ENCODE measurements at regions not wholly inside any gene's neighbourhood (a gene's known extent, or its start where the extent isn't known, plus 50 kb on each side); places are given as distances from the start of the nearest gene placed in this dataset.

GRCh38 chr13:58085274-58085673 is 453.7 kb downstream of the PCDH17 start:
- no peaks in the 10 kb centered on the region for H3K36me3 Mint-ChIP-seq
- H3K4me1 Mint-ChIP-seq: no peaks in the 10 kb centered on the region
- Histone ChIP-seq H3K36me3 (ENCODE audit: insufficient read depth, low read length) (no peaks in the 10 kb centered on the region), H3K4me3 (ENCODE audit: low read length in 2 of 2) (no peak overlapping the region), H3K9me3 (ENCODE audit: control insufficient read depth in 1 of 2, low read length in 2 of 2) (no peaks in the 10 kb centered on the region), H3K27me3 (ENCODE audit: insufficient read depth, low read length) (no peaks in the 10 kb centered on the region), H3K4me1 (ENCODE audit: insufficient read depth, low read length) (no peaks in the 10 kb centered on the region), H3K27ac (ENCODE audit: low read depth, low read length) (no peak overlapping the region)
- no peaks in the 10 kb centered on the region for H3K27me3 Mint-ChIP-seq
- H3K9me3 Mint-ChIP-seq: peaks cover 0 to 7% (median 2%) of the 10 kb centered on the region in 8 donors
- ChIA-PET CTCF (ENCODE audit: partially characterized antibody) (no interaction called here), POLR2A (ENCODE audit: partially characterized antibody) (no interaction called here)
- DNase-seq: no peak
- no peak overlapping the region for H3K27ac Mint-ChIP-seq
- H3K4me3 Mint-ChIP-seq: no peak overlapping the region
- intact Hi-C loops (cut with micrococcal nuclease): no loop called here

DNA sequence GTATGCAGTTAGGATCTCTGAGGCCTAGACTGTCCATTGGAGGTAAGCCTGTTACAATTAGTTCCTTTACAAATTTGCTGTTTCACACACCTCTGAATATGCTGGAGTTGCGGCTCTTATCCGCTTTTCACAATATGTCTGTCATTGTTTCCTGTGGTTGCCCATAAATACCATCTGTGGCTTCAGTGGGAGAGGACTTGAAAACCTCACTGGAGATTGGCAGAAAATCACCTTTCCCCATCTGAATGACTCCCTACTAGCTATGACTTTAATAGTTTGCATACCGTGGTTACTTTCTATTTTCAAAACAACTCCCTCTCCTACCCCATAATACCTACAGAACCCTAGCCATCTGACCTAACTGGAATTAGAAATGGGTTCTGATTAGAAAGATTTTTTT is 454.3 kb downstream of the PCDH17 start:
- Histone ChIP-seq H3K4me1 (ENCODE audit: insufficient read depth, low read length) (no peaks in the 10 kb centered on the region), H3K4me3 (ENCODE audit: low read length in 2 of 2) (no peak overlapping the region), H3K27me3 (ENCODE audit: insufficient read depth, low read length) (no peaks in the 10 kb centered on the region), H3K36me3 (ENCODE audit: insufficient read depth, low read length) (no peaks in the 10 kb centered on the region), H3K9me3 (ENCODE audit: control insufficient read depth in 1 of 2, low read length in 2 of 2) (no peaks in the 10 kb centered on the region), H3K27ac (ENCODE audit: low read depth, low read length) (no peak overlapping the region)
- Mint-ChIP-seq H3K4me1 (no peaks in the 10 kb centered on the region), H3K36me3 (no peaks in the 10 kb centered on the region), H3K27me3 (no peaks in the 10 kb centered on the region), H3K27ac (no peak overlapping the region), H3K9me3 (peaks cover 0 to 7% (median 2%) of the 10 kb centered on the region in 8 donors), H3K4me3 (no peak overlapping the region)
- CTCF ChIA-PET (ENCODE audit: partially characterized antibody): no interaction called here
- no peak for DNase-seq
- intact Hi-C loops (cut with micrococcal nuclease): no loop called here
- POLR2A ChIA-PET (ENCODE audit: partially characterized antibody): no interaction called here

- intact Hi-C loops (cut with micrococcal nuclease): no loop called here
- peaks cover 0 to 7% (median under 1%) of the 10 kb centered on the region in 8 donors for H3K9me3 Mint-ChIP-seq
- CTCF ChIA-PET (ENCODE audit: partially characterized antibody): no interaction called here
Observed at GRCh38 chr13:58087566-58087965, 456.0 kb downstream of the PCDH17 start.

DNA sequence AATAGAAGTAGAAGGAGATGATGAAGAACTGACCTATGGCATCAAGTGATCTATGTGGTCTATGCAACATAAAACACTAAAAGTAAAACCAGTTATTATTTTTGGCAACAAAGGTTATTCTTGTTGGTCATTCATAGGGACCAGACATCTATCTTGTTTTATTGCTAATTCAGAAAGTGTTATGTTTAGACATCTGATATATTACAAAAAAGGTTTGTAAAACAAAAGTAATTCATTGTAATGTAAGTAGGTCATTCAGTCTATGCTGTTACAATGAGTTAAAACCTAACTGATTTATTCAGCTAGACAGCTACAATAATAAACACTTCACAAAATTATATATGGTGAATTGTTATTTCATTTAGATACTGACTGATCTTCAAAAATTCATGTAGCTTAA is 461.9 kb downstream of the PCDH17 start:
- POLR2A ChIA-PET (ENCODE audit: partially characterized antibody): no interaction called here
- CTCF ChIA-PET (ENCODE audit: partially characterized antibody): no interaction called here
- no peaks in the 10 kb centered on the region for H3K9me3 ChIP-seq (ENCODE audit: control insufficient read depth in 1 of 2, low read length in 2 of 2)
- intact Hi-C loops (cut with micrococcal nuclease): no loop called here
- no peaks in the 10 kb centered on the region for H3K36me3 Mint-ChIP-seq
- no peak overlapping the region for H3K4me3 Mint-ChIP-seq
- H3K4me3 ChIP-seq (ENCODE audit: low read length in 2 of 2): no peak overlapping the region
- H3K27me3 ChIP-seq (ENCODE audit: insufficient read depth, low read length): no peaks in the 10 kb centered on the region
- no peaks in the 10 kb centered on the region for H3K27me3 Mint-ChIP-seq
- H3K4me1 Mint-ChIP-seq: no peaks in the 10 kb centered on the region
- H3K9me3 Mint-ChIP-seq: peaks cover 0 to 18% (median 3%) of the 10 kb centered on the region in 8 donors
- DNase-seq: no peak
- H3K27ac Mint-ChIP-seq: no peak overlapping the region
- no peak overlapping the region for H3K27ac ChIP-seq (ENCODE audit: low read depth, low read length)
- no peaks in the 10 kb centered on the region for H3K4me1 ChIP-seq (ENCODE audit: insufficient read depth, low read length)
- H3K36me3 ChIP-seq (ENCODE audit: insufficient read depth, low read length): no peaks in the 10 kb centered on the region

More at GRCh38 chr13:58087566-58087965, 456.0 kb downstream of the PCDH17 start:
- no peaks in the 10 kb centered on the region for H3K27me3 ChIP-seq (ENCODE audit: insufficient read depth, low read length)
- no peaks in the 10 kb centered on the region for H3K36me3 ChIP-seq (ENCODE audit: insufficient read depth, low read length)
- POLR2A ChIA-PET (ENCODE audit: partially characterized antibody): no interaction called here
- DNase-seq: no peak
- Mint-ChIP-seq H3K4me1 (no peaks in the 10 kb centered on the region), H3K36me3 (no peaks in the 10 kb centered on the region), H3K27ac (no peak overlapping the region), H3K27me3 (no peaks in the 10 kb centered on the region), H3K4me3 (no peak overlapping the region)
- no peaks in the 10 kb centered on the region for H3K9me3 ChIP-seq (ENCODE audit: control insufficient read depth in 1 of 2, low read length in 2 of 2)
- no peaks in the 10 kb centered on the region for H3K4me1 ChIP-seq (ENCODE audit: insufficient read depth, low read length)
- no peak overlapping the region for H3K4me3 ChIP-seq (ENCODE audit: low read length in 2 of 2)
- H3K27ac ChIP-seq (ENCODE audit: low read depth, low read length): no peak overlapping the region

DNA sequence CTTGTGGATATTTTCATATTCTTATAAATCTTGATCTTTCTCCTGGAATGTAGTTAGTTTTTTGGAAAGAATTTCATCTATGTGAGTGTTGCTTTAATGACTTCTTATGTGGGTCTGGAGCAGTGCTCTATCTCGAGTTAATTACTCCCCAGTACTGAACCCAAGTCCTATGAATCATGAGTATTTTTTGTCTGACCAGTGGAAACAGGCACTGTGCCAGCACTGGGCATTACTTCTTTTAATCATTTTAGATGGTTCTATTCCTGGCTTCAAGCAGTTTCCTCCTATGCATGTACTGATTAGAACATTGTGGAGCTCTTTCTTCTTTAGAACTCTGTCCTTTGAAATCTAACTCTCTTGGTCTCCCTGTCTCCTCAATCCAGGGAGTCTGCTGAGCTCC is 466.3 kb downstream of the PCDH17 start:
- Mint-ChIP-seq H3K9me3 (peaks cover 0 to 18% (median 3%) of the 10 kb centered on the region in 8 donors), H3K27ac (no peak overlapping the region), H3K4me1 (no peaks in the 10 kb centered on the region), H3K27me3 (no peaks in the 10 kb centered on the region), H3K36me3 (no peaks in the 10 kb centered on the region), H3K4me3 (no peak overlapping the region)
- CTCF ChIA-PET (ENCODE audit: partially characterized antibody): no interaction called here
- intact Hi-C loops (cut with micrococcal nuclease): no loop called here
- no peak overlapping the region for H3K4me3 ChIP-seq (ENCODE audit: low read length in 2 of 2)
- no peaks in the 10 kb centered on the region for H3K27me3 ChIP-seq (ENCODE audit: insufficient read depth, low read length)
- no peaks in the 10 kb centered on the region for H3K9me3 ChIP-seq (ENCODE audit: control insufficient read depth in 1 of 2, low read length in 2 of 2)
- no peaks in the 10 kb centered on the region for H3K4me1 ChIP-seq (ENCODE audit: insufficient read depth, low read length)
- POLR2A ChIA-PET (ENCODE audit: partially characterized antibody): no interaction called here
- no peaks in the 10 kb centered on the region for H3K36me3 ChIP-seq (ENCODE audit: insufficient read depth, low read length)
- no peak overlapping the region for H3K27ac ChIP-seq (ENCODE audit: low read depth, low read length)
- DNase-seq: no peak

- DNase-seq: no peak
- no peaks in the 10 kb centered on the region for H3K4me1 ChIP-seq (ENCODE audit: insufficient read depth, low read length)
- no peak overlapping the region for H3K4me3 Mint-ChIP-seq
Observed at GRCh38 chr13:58119351-58119750, 487.8 kb downstream of the PCDH17 start.

DNA sequence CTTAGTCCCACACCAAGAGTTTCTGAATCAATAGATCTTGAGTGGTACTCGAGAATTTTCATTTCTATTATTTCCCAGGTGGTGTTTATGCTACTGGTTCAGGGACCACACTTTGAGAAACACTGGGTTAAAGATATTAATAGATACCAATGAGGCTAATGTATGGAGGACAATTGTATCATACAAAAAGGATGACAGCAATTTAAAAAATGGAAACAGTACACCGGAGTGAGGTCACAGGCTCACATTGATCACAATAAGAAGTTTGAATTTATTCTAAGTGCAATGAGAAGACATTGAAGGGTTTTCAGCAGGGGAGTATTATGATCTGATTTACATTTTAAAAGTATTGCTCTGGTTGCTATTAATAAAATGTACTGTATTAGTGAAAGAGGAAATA is 488.3 kb downstream of the PCDH17 start:
- no peaks in the 10 kb centered on the region for H3K36me3 Mint-ChIP-seq
- peaks cover 0 to 23% (median 6%) of the 10 kb centered on the region in 8 donors for H3K9me3 Mint-ChIP-seq
- no peaks in the 10 kb centered on the region for H3K36me3 ChIP-seq (ENCODE audit: insufficient read depth, low read length)
- H3K4me3 ChIP-seq (ENCODE audit: low read length in 2 of 2): no peak overlapping the region
- no peaks in the 10 kb centered on the region for H3K9me3 ChIP-seq (ENCODE audit: control insufficient read depth in 1 of 2, low read length in 2 of 2)
- H3K4me1 Mint-ChIP-seq: no peaks in the 10 kb centered on the region
- H3K27me3 ChIP-seq (ENCODE audit: insufficient read depth, low read length): no peaks in the 10 kb centered on the region
- H3K27ac Mint-ChIP-seq: no peak overlapping the region
- no peak overlapping the region for H3K4me3 Mint-ChIP-seq
- no peak overlapping the region for H3K27ac ChIP-seq (ENCODE audit: low read depth, low read length)
- POLR2A ChIA-PET (ENCODE audit: partially characterized antibody): no interaction called here
- intact Hi-C loops (cut with micrococcal nuclease): no loop called here
- CTCF ChIA-PET (ENCODE audit: partially characterized antibody): no interaction called here
- no peak for DNase-seq
- no peaks in the 10 kb centered on the region for H3K27me3 Mint-ChIP-seq
- H3K4me1 ChIP-seq (ENCODE audit: insufficient read depth, low read length): no peaks in the 10 kb centered on the region

More at GRCh38 chr13:58119351-58119750, 487.8 kb downstream of the PCDH17 start:
- Histone ChIP-seq H3K36me3 (ENCODE audit: insufficient read depth, low read length) (no peaks in the 10 kb centered on the region), H3K27ac (ENCODE audit: low read depth, low read length) (no peak overlapping the region), H3K4me3 (ENCODE audit: low read length in 2 of 2) (no peak overlapping the region), H3K9me3 (ENCODE audit: control insufficient read depth in 1 of 2, low read length in 2 of 2) (no peaks in the 10 kb centered on the region), H3K27me3 (ENCODE audit: insufficient read depth, low read length) (no peaks in the 10 kb centered on the region)
- no peak overlapping the region for H3K27ac Mint-ChIP-seq
- no peaks in the 10 kb centered on the region for H3K36me3 Mint-ChIP-seq
- no peaks in the 10 kb centered on the region for H3K4me1 Mint-ChIP-seq
- ChIA-PET POLR2A (ENCODE audit: partially characterized antibody) (no interaction called here), CTCF (ENCODE audit: partially characterized antibody) (no interaction called here)
- intact Hi-C loops (cut with micrococcal nuclease): no loop called here
- H3K27me3 Mint-ChIP-seq: no peaks in the 10 kb centered on the region
- peaks cover 0 to 23% (median 6%) of the 10 kb centered on the region in 8 donors for H3K9me3 Mint-ChIP-seq

GRCh38 chr13:58126496-58126895 is 495.0 kb downstream of the PCDH17 start:
- CTCF ChIA-PET (ENCODE audit: partially characterized antibody): no interaction called here
- Histone ChIP-seq H3K4me3 (ENCODE audit: low read length in 2 of 2) (no peak overlapping the region), H3K27ac (ENCODE audit: low read depth, low read length) (no peak overlapping the region), H3K36me3 (ENCODE audit: insufficient read depth, low read length) (no peaks in the 10 kb centered on the region), H3K4me1 (ENCODE audit: insufficient read depth, low read length) (no peaks in the 10 kb centered on the region), H3K9me3 (ENCODE audit: control insufficient read depth in 1 of 2, low read length in 2 of 2) (no peaks in the 10 kb centered on the region), H3K27me3 (ENCODE audit: insufficient read depth, low read length) (no peaks in the 10 kb centered on the region)
- intact Hi-C loops (cut with micrococcal nuclease): no loop called here
- no peak for DNase-seq
- POLR2A ChIA-PET (ENCODE audit: partially characterized antibody): no interaction called here
- Mint-ChIP-seq H3K4me1 (no peaks in the 10 kb centered on the region), H3K36me3 (no peaks in the 10 kb centered on the region), H3K9me3 (peaks cover 5 to 30% (median 13%) of the 10 kb centered on the region in 8 donors), H3K27ac (no peak overlapping the region), H3K27me3 (no peaks in the 10 kb centered on the region), H3K4me3 (no peak overlapping the region)

All from CD4-positive, alpha-beta memory T cell (primary cell).